ENCODE measurements at regions not wholly inside any gene's neighbourhood (a gene's known extent, or its start where the extent isn't known, plus 50 kb on each side); places are given as distances from the start of the nearest gene placed in this dataset.

GRCh38 chr4:129387666-129388065 is 291.7 kb downstream of the C4orf33 start:
- intact Hi-C loops (cut with micrococcal nuclease; ENCODE audit: unreplicated experiment) (no loop called here), in situ Hi-C loops (cut with MboI) (no loop called here)
- Histone ChIP-seq H4K20me1 (ENCODE audit: control insufficient read depth, insufficient read depth) (no peaks in the 10 kb centered on the region), H3K27ac (ENCODE audit: control insufficient read depth, insufficient read depth) (no peak overlapping the region), H3K4me3 (no peak overlapping the region), H3K9me3 (replicated peaks; ENCODE audit: control insufficient read depth, insufficient read depth, low read length) (no peaks in the 10 kb centered on the region), H3K4me1 (ENCODE audit: control insufficient read depth, insufficient read depth, low read length) (no peaks in the 10 kb centered on the region), H3K79me2 (ENCODE audit: control insufficient read depth, insufficient read depth, low read length) (no peaks in the 10 kb centered on the region), H3K36me3 (ENCODE audit: control insufficient read depth in 2 of 2, insufficient read depth in 2 of 2, low read length in 1 of 2) (no peaks in the 10 kb centered on the region), H3K27me3 (replicated peaks in 1 of 2; ENCODE audit: control insufficient read depth in 2 of 2, insufficient read depth in 2 of 2, low read length in 1 of 2) (no peaks in the 10 kb centered on the region), H2AFZ (ENCODE audit: control insufficient read depth, low read depth, low read length) (no peak overlapping the region), H3K9ac (ENCODE audit: control insufficient read depth, insufficient read depth, low read length) (no peak overlapping the region), H3K4me2 (ENCODE audit: control insufficient read depth, insufficient read depth) (no peak overlapping the region)
- FAIRE-seq (no peak), ATAC-seq (no peak), DNase-seq (ENCODE audit: low read depth, low spot score) (no peak)
- ChIA-PET SMC1A (ENCODE audit: uncharacterized antibody, unreplicated experiment) (no interaction called here), RAD21 (ENCODE audit: unreplicated experiment) (no interaction called here), POLR2A (no interaction called here), CTCF (interaction anchor here (1.7 kb wide), 1 partner anchor 26 kb away, joined by 7 read pairs; no protein-coding TSS in a partner anchor)
- no TSS peak for BruUV-seq (replicated peaks)
- TF ChIP-seq ZNF687 (IDR thresholded peaks at IDR 0.05) = no peak

- ATAC-seq (no peak), FAIRE-seq (no peak), DNase-seq (ENCODE audit: low read depth, low spot score) (no peak)
- Histone ChIP-seq H3K4me2 (ENCODE audit: control insufficient read depth, insufficient read depth) (no peak overlapping the region), H3K27ac (ENCODE audit: control insufficient read depth, insufficient read depth) (no peak overlapping the region), H4K20me1 (ENCODE audit: control insufficient read depth, insufficient read depth) (no peaks in the 10 kb centered on the region), H3K4me1 (ENCODE audit: control insufficient read depth, insufficient read depth, low read length) (no peaks in the 10 kb centered on the region), H3K9ac (ENCODE audit: control insufficient read depth, insufficient read depth, low read length) (no peak overlapping the region), H3K4me3 (no peak overlapping the region), H3K27me3 (replicated peaks in 1 of 2; ENCODE audit: control insufficient read depth in 2 of 2, insufficient read depth in 2 of 2, low read length in 1 of 2) (no peaks in the 10 kb centered on the region), H3K9me3 (replicated peaks; ENCODE audit: control insufficient read depth, insufficient read depth, low read length) (no peaks in the 10 kb centered on the region), H3K79me2 (ENCODE audit: control insufficient read depth, insufficient read depth, low read length) (no peaks in the 10 kb centered on the region), H3K36me3 (ENCODE audit: control insufficient read depth in 2 of 2, insufficient read depth in 2 of 2, low read length in 1 of 2) (no peaks in the 10 kb centered on the region), H2AFZ (ENCODE audit: control insufficient read depth, low read depth, low read length) (no peak overlapping the region)
- ChIA-PET SMC1A (ENCODE audit: uncharacterized antibody, unreplicated experiment) (no interaction called here), RAD21 (ENCODE audit: unreplicated experiment) (no interaction called here), POLR2A (no interaction called here), CTCF (no interaction called here)
- intact Hi-C loops (cut with micrococcal nuclease; ENCODE audit: unreplicated experiment) (no loop called here), in situ Hi-C loops (cut with MboI) (no loop called here)
- WGBS (ENCODE audit: insufficient coverage, insufficient replicate concordance, low lambda C conversion rate, missing lambda C conversion rate) = 24% methylated on average over 4 of the region's 4 CpGs
- no TSS peak for BruUV-seq (replicated peaks)
- no peak for TF ChIP-seq YBX1 (IDR thresholded peaks at IDR 0.05)
- TF ChIP-seq HDAC2 (IDR thresholded peaks at IDR 0.05) = no peak
- TF ChIP-seq POLR2A (IDR thresholded peaks at IDR 0.05; ENCODE audit: low read depth, low read length) = no peak
- no peak for TF ChIP-seq JUND (IDR thresholded peaks at IDR 0.05; ENCODE audit: low read depth, low read length)
- TF ChIP-seq DPF2 (IDR thresholded peaks at IDR 0.05) = no peak
- TF ChIP-seq ESRRA (IDR thresholded peaks at IDR 0.05; ENCODE audit: low read length) = no peak
- TF ChIP-seq BHLHE40 (IDR thresholded peaks at IDR 0.05; ENCODE audit: borderline replicate concordance in 1 of 2, low read depth in 2 of 2, low read length in 1 of 2) = no peak
- no peak for TF ChIP-seq ZNF24 (IDR thresholded peaks at IDR 0.05)
- no peak for TF ChIP-seq CHD1 (IDR thresholded peaks at IDR 0.05; ENCODE audit: low read depth, low read length)
- TF ChIP-seq EZH2 (IDR thresholded peaks at IDR 0.05; ENCODE audit: borderline replicate concordance, control insufficient read depth, low read depth, low read length) = no peak
- TF ChIP-seq ZBTB11 (CRISPR knock-in tag; IDR thresholded peaks at IDR 0.05) = no peak
- TF ChIP-seq SUZ12 (IDR thresholded peaks at IDR 0.05; ENCODE audit: unreplicated experiment) = no peak
Measured at GRCh38 chr4:129393976-129394375, 298.0 kb downstream of the C4orf33 start.

Measured in GM12878 (cell line).